NCI-H2107 treated with DMSO at 0.1 percent for 48 hours (cell line): ENCODE measurements at regions not wholly inside any gene's neighbourhood (a gene's known extent, or its start where the extent isn't known, plus 50 kb on each side); places are given as distances from the start of the nearest gene placed in this dataset.
"Not testable (repeated sequence)": the region's sequence is repeated elsewhere in the genome, so short reads cannot be mapped to it uniquely, and the experiment has no call there.

ENCODE experiments used
- DNase-seq: peaks from one replicate; lab custom pipeline; 2025; ENCODE audit not compliant: unreplicated experiment; lab: John Stamatoyannopoulos, UW

GRCh38 chrX:74251006-74251930 lies 52.7 kb upstream of the ZCCHC13 start:
- DNase-seq: no peak

- no peak for DNase-seq
Observed at GRCh38 chrX:74250574-74250973, 53.4 kb upstream of the ZCCHC13 start.

GRCh38 chrX:74249963-74250362 lies 54.0 kb upstream of the ZCCHC13 start:
- DNase-seq: no peak

- DNase-seq: no peak
Observed at GRCh38 chrX:74248889-74249288, 55.1 kb upstream of the ZCCHC13 start.

GRCh38 chrX:74246524-74246923 lies 57.5 kb upstream of the ZCCHC13 start:
- no peak for DNase-seq

GRCh38 chrX:74242484-74243138 lies 61.4 kb upstream of the ZCCHC13 start:
- DNase-seq: no peak

- no peak for DNase-seq
Observed at GRCh38 chrX:74242050-74242449, 61.9 kb upstream of the ZCCHC13 start.

GRCh38 chrX:74238771-74239170 lies 65.2 kb upstream of the ZCCHC13 start:
- DNase-seq: no peak

- no peak for DNase-seq
Observed at GRCh38 chrX:74234818-74235217, 69.2 kb upstream of the ZCCHC13 start.

- no peak for DNase-seq
Observed at GRCh38 chrX:74232859-74233258, 71.1 kb upstream of the ZCCHC13 start.

- DNase-seq: no peak
Observed at GRCh38 chrX:74231625-74232024, 72.4 kb upstream of the ZCCHC13 start.

GRCh38 chrX:74230094-74230493 lies 73.9 kb upstream of the ZCCHC13 start:
- no peak for DNase-seq

GRCh38 chrX:74225111-74225510 lies 78.9 kb upstream of the ZCCHC13 start:
- no peak for DNase-seq

GRCh38 chrX:74220277-74220676 lies 83.7 kb upstream of the ZCCHC13 start:
- DNase-seq: no peak

- no peak for DNase-seq
Observed at GRCh38 chrX:74218895-74219294, 85.1 kb upstream of the ZCCHC13 start.

- peak; percentile 39 for DNase-seq
Observed at GRCh38 chrX:74216421-74216820, 87.6 kb upstream of the ZCCHC13 start.

- no peak for DNase-seq
Observed at GRCh38 chrX:74211911-74212310, 92.1 kb upstream of the ZCCHC13 start.

- no peak for DNase-seq
Observed at GRCh38 chrX:74207539-74207938, 96.4 kb upstream of the ZCCHC13 start.

GRCh38 chrX:74195605-74196004 lies 108.4 kb upstream of the ZCCHC13 start:
- no peak for DNase-seq

GRCh38 chrX:74195120-74195519 lies 108.9 kb upstream of the ZCCHC13 start:
- no peak for DNase-seq

GRCh38 chrX:74187211-74187610 lies 116.8 kb upstream of the ZCCHC13 start:
- no peak for DNase-seq

- DNase-seq: not testable (repeated sequence)
Observed at GRCh38 chrX:74183047-74183446, 120.9 kb upstream of the ZCCHC13 start.
